GM12872 (cell line): ENCODE measurements at regions not wholly inside any gene's neighbourhood (a gene's known extent, or its start where the extent isn't known, plus 50 kb on each side); places are given as distances from the start of the nearest gene placed in this dataset.

ENCODE experiments used
- TF ChIP-seq, protein P1 (sequence below): IDR thresholded peaks from 3 replicates; pipeline ENCODE4 v1.5.1; 2011; ENCODE audit warnings: low read depth, mild to moderate bottlenecking, low read length, moderate library complexity; ENCODE audit not compliant: insufficient read depth

DNA sequence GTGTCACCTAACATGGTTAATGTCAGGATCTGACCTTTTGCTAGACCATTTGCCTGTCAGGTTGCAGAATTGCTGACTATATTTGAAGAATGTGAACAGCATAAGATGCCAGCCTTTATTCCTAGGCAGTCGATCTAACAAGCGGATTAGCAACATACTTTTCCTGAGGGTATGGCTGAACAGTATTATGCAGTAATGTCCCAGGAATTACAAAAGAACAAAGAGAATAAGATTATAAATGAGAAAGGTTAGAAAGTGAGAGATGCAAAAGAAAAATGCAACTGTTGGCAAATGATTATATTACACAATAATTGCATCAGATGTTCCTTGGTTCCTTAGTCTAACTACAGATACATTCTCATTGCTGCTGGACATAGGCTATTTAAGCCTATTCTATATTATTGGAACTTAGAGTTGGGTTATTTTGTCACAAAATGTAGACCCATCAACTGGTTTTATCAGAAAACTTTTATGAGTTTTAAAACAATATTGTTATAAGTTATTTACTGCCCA is 647.1 kb upstream of the CRIM1 start:
- TF ChIP-seq, protein P1, sequence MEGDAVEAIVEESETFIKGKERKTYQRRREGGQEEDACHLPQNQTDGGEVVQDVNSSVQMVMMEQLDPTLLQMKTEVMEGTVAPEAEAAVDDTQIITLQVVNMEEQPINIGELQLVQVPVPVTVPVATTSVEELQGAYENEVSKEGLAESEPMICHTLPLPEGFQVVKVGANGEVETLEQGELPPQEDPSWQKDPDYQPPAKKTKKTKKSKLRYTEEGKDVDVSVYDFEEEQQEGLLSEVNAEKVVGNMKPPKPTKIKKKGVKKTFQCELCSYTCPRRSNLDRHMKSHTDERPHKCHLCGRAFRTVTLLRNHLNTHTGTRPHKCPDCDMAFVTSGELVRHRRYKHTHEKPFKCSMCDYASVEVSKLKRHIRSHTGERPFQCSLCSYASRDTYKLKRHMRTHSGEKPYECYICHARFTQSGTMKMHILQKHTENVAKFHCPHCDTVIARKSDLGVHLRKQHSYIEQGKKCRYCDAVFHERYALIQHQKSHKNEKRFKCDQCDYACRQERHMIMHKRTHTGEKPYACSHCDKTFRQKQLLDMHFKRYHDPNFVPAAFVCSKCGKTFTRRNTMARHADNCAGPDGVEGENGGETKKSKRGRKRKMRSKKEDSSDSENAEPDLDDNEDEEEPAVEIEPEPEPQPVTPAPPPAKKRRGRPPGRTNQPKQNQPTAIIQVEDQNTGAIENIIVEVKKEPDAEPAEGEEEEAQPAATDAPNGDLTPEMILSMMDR = no peak

DNA sequence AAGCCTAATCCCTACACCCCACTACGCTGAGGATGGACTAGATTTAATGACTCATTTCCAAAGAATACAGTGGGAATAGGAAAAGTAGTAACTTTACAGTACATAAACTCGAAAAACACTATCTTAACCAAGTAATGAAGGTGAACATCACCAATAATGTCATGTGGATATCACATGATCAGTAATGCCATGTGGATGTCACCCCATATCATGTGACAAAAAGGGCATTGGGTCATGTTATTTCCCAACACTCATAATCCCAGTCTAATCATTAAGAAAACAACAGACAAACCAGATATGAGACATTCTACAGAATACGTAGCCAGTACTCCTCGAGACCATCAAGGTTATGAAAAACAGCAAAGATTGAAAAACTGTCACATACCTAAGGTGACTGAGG is 667.3 kb upstream of the CRIM1 start:
- TF ChIP-seq, protein P1 = no peak

DNA sequence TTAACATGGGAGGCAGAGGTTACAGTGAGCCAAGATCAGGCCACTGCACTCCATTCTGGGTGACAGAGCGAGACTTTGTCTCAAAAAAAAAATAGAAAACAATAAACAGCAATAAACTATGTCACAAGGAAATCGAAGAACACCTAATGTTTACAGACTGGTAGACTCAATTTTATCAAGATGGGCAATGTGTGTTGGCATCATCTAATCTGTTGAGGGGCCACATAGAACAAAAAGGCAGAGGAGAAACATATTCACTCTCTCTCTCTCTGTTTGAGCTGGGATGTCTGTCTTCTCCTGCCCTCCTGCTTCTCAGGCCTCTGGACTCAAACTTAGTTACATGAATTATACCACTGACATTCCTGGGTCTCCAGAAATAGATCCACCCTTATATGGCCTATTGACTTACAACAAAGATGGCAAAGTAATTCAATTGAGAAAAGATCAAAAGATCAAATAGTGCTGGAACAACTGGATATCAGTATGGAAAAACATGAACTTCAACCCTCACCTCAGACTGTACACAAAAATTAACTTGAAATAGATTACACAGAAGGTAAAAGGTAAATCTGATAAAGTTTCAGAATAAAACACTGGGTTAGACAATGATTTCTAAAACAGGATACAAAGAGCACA is 703.8 kb upstream of the CRIM1 start:
- TF ChIP-seq, protein P1 = no peak

DNA sequence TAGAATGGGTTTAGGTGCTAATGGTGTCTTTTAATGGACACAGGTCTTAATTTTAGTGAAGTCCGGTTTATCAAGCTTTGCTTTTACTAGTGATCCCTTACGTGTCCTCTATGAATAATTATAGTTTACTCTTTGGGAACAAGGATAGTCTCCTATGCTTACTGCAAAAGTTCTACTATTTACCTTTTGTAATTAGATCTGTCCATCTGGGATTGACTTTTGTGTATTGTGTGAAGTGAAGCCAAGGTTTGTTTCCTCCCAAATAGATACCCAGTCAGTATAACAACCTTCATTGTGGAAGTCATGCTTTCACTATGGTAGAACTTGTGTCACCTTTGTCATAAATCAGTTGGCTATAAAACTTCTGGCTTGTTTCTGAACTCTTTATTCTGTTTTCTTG is 740.9 kb upstream of the CRIM1 start:
- TF ChIP-seq, protein P1 = no peak

DNA sequence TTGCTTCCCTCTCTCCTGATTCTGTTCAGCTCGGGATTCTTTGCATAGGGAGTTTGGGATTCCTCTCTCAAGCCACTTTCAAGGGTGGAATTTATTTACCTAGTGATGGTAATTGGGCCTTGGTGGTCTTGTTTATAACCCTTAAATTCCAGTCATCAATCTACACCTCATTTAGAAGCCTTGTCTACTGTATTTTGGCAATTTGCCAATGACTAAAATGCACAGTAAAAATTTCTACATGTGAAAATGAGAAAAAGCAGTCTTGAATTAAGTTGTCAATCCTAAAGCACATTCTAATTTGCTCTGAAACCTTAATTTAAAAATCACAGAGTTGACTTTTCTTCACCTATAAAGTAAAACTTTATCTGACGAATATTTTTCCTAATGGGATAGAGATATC is 749.2 kb upstream of the CRIM1 start:
- TF ChIP-seq, protein P1 = no peak

DNA sequence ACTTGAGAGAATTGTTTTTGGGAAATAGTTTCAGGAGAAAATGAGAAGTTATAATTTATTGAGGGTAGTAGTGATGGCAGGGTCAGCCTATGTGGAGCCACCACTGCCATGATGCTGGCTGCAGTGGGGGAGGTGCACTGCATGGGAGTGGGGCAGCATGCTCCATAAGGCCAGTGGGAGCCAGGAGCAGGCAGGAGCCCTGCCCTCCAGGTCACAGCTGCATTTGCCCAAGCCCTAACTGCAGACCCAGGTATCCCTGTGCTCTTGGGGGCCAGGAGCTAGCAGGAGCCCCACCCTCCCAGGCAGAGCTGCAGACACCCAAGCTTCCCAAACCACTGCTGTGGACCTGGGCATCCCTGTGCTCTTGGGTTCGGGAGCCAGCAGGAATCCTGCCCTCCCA is 757.3 kb upstream of the CRIM1 start:
- TF ChIP-seq, protein P1 = no peak

DNA sequence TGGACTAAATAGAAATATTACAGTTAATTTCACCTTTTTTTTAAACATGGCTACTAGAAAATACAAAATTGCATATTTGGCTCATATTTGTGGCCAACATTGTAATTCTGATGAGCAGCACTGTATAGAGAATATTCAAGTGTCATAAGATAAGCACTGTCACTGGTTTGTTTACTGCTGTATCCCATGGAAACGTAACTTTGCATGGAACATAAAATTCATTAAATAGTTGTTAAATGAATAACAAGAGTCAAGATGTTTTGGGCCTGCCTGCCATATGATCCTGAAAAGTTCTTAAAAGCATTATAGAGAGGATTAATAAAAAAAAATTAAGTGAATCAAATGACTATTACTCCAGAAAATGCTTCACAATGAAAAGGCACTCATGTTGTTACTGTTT is 763.7 kb upstream of the CRIM1 start:
- TF ChIP-seq, protein P1 = no peak
